H1 (cell line): ENCODE measurements at regions not wholly inside any gene's neighbourhood (a gene's known extent, or its start where the extent isn't known, plus 50 kb on each side); places are given as distances from the start of the nearest gene placed in this dataset.

Experiments used
- CTCF ChIA-PET: fragments of 300-600 bp; sonication (Branson Sonifier 250); formaldehyde crosslinking; loops from one replicate; lab custom pipeline; 2021; ENCODE audit not compliant: partially characterized antibody; lab: Charles Lee
- POLR2A ChIA-PET: fragments of 300-600 bp; sonication (Branson Sonifier 250); formaldehyde crosslinking; loops from one replicate; lab custom pipeline; 2021; ENCODE audit warnings: inconsistent platforms; ENCODE audit not compliant: partially characterized antibody; lab: Charles Lee
- DNase-seq, 2 experiments: peaks; one replicate each; pipeline versions ENCODE4 v3.0.0 to v3.0.0-alpha.2; 2010 to 2022; ENCODE audit warnings: low spot score in 2 of 2, low read depth in 1 of 2, mixed read lengths in 1 of 2
- FAIRE-seq: peaks from 2 replicates; lab custom pipeline; 2011; peaks lifted over from hg19 to GRCh38; lab: Jason Lieb, UNC
- H2AFZ ChIP-seq: 2 replicates; pipeline ENCODE4 v1.8.1; 2012; ENCODE audit warnings: low read length, inconsistent platforms
- H2AK5ac ChIP-seq: 2 replicates; pipeline ENCODE4 v1.6.1; 2013; ENCODE audit warnings: low read depth, low read length
- H2BK120ac ChIP-seq: replicated peaks from 2 replicates; pipeline ENCODE3; 2013; ENCODE audit warnings: low read depth, low read length, inconsistent platforms
- H2BK12ac ChIP-seq: 2 replicates; pipeline ENCODE4 v1.6.1; 2013; ENCODE audit warnings: low read depth, low read length
- H2BK15ac ChIP-seq: 2 replicates; pipeline ENCODE4 v1.6.1; 2013; ENCODE audit warnings: low read length
- H2BK20ac ChIP-seq: 2 replicates; pipeline ENCODE4 v1.6.1; 2013; ENCODE audit warnings: low read length
- H2BK5ac ChIP-seq: 2 replicates; pipeline ENCODE4 v1.6.1; 2013; ENCODE audit warnings: low read depth, low read length
- H3K14ac ChIP-seq: 2 replicates; pipeline ENCODE4 v1.6.1; 2013; ENCODE audit warnings: inconsistent platforms; ENCODE audit not compliant: insufficient read length
- H3K18ac ChIP-seq: 2 replicates; pipeline ENCODE4 v1.6.1; 2013; ENCODE audit warnings: low read length; ENCODE audit errors: extremely low read depth
- H3K23ac ChIP-seq: 2 replicates; pipeline ENCODE4 v1.6.1; 2013; ENCODE audit warnings: inconsistent platforms; ENCODE audit not compliant: insufficient read length
- H3K23me2 ChIP-seq: 2 replicates; pipeline ENCODE4 v1.6.1; 2013; ENCODE audit warnings: low read depth, low read length
- H3K27ac ChIP-seq: 2 replicates; pipeline ENCODE4 v1.6.1; 2011; ENCODE audit warnings: low read depth, low read length, inconsistent platforms
- H3K27me3 ChIP-seq, 4 experiments: replicated peaks in 1 of 4; 1 replicate in 1 of 4; 2 replicates in 3 of 4; pipeline versions ENCODE4 v1.6.1 to v1.8.1; 2011 to 2013; ENCODE audit warnings: low read length in 3 of 4, mild to moderate bottlenecking in 3 of 4, inconsistent platforms in 2 of 4, mixed read lengths in 2 of 4, moderate library complexity in 1 of 4; ENCODE audit not compliant: control insufficient read depth in 3 of 4, insufficient read depth in 3 of 4; ENCODE audit errors: extremely low read depth in 1 of 4
- H3K36me3 ChIP-seq, 4 experiments: 2 replicates each; pipeline versions ENCODE4 v1.6.1 to v1.8.1; 2011 to 2013; ENCODE audit warnings: mild to moderate bottlenecking in 4 of 4, low read length in 3 of 4, moderate library complexity in 2 of 4, control low read depth in 1 of 4, inconsistent platforms in 1 of 4; ENCODE audit not compliant: insufficient read depth in 4 of 4, control insufficient read depth in 2 of 4
- H3K4ac ChIP-seq: replicated peaks from 2 replicates; pipeline ENCODE3; 2013; ENCODE audit warnings: low read length, low read depth, mixed read lengths, inconsistent platforms; ENCODE audit not compliant: insufficient read length
- H3K4me1 ChIP-seq, 4 experiments: replicated peaks in 1 of 4; 1 replicate in 1 of 4; 2 replicates in 3 of 4; pipeline versions ENCODE4 v1.6.1 to v1.8.1; 2011 to 2013; ENCODE audit warnings: low read length in 3 of 4, inconsistent platforms in 2 of 4, mixed read lengths in 1 of 4; ENCODE audit not compliant: insufficient read depth in 4 of 4, control insufficient read depth in 3 of 4
- H3K4me2 ChIP-seq, 2 experiments: 2 replicates each; pipeline versions ENCODE4 v1.6.1 to v1.8.1; 2011 to 2013; ENCODE audit warnings: low read depth in 2 of 2, low read length in 2 of 2, control low read depth in 1 of 2, inconsistent platforms in 1 of 2, mild to moderate bottlenecking in 1 of 2; ENCODE audit not compliant: insufficient read depth in 1 of 2
- H3K4me3 ChIP-seq, 4 experiments: fragments of 200-600, 300-600 bp in 1 of 4; sonication (generic), shearing (Covaris generic), sonication (Bioruptor Twin) in 1 of 4; 2 replicates each; pipeline versions ENCODE4 v1.5.1 to v1.8.1; 2011 to 2016; ENCODE audit warnings: low read length in 4 of 4, low read depth in 3 of 4, control low read depth in 2 of 4, inconsistent platforms in 2 of 4, mild to moderate bottlenecking in 2 of 4, mixed read lengths in 1 of 4, moderate library complexity in 1 of 4; ENCODE audit not compliant: insufficient read depth in 2 of 4; ENCODE audit errors: extremely low read depth in 1 of 4
- H3K56ac ChIP-seq: replicated peaks from 2 replicates; pipeline ENCODE3; 2013; ENCODE audit warnings: low read depth, mild to moderate bottlenecking, mixed read lengths, low read length, inconsistent platforms; ENCODE audit not compliant: insufficient read length
- H3K79me1 ChIP-seq: 2 replicates; pipeline ENCODE4 v1.6.1; 2013; ENCODE audit warnings: low read depth, low read length, control low read depth
- H3K79me2 ChIP-seq, 2 experiments: 2 replicates each; pipeline versions ENCODE4 v1.6.1 to v1.8.1; 2012 to 2013; ENCODE audit warnings: low read length in 2 of 2, mild to moderate bottlenecking in 2 of 2, inconsistent platforms in 1 of 2; ENCODE audit not compliant: insufficient read depth in 2 of 2, control insufficient read depth in 1 of 2
- H3K9ac ChIP-seq, 4 experiments: replicated peaks in 1 of 4; 1 replicate in 1 of 4; 2 replicates in 3 of 4; pipeline versions ENCODE4 v1.6.1 to v1.8.1; 2011 to 2013; ENCODE audit warnings: low read depth in 3 of 4, low read length in 3 of 4, control low read depth in 2 of 4, mild to moderate bottlenecking in 2 of 4, moderate library complexity in 2 of 4, inconsistent platforms in 1 of 4; ENCODE audit errors: extremely low read depth in 1 of 4
- H3K9me3 ChIP-seq, 2 experiments: 2 replicates each; pipeline versions ENCODE4 v1.6.1 to v1.8.1; 2012 to 2013; ENCODE audit warnings: mild to moderate bottlenecking in 2 of 2, moderate library complexity in 2 of 2, control low read depth in 1 of 2, inconsistent platforms in 1 of 2, low read depth in 1 of 2, low read length in 1 of 2, mixed read lengths in 1 of 2; ENCODE audit not compliant: insufficient read depth in 2 of 2
- H4K20me1 ChIP-seq, 2 experiments: replicated peaks in 1 of 2; 2 replicates each; pipeline versions ENCODE3 to v1.8.1; 2011 to 2013; ENCODE audit warnings: inconsistent platforms in 2 of 2, low read length in 2 of 2, mild to moderate bottlenecking in 1 of 2; ENCODE audit not compliant: insufficient read depth in 2 of 2, control insufficient read depth in 1 of 2
- H4K5ac ChIP-seq: 2 replicates; pipeline ENCODE4 v1.6.1; 2013; ENCODE audit warnings: low read length, low read depth, mixed read lengths, inconsistent platforms; ENCODE audit not compliant: insufficient read length
- H4K8ac ChIP-seq: 2 replicates; pipeline ENCODE4 v1.8.0; 2013; ENCODE audit warnings: mild to moderate bottlenecking, moderate library complexity, low read length, inconsistent platforms; ENCODE audit not compliant: insufficient read depth; ENCODE audit errors: extremely low read depth
- H4K91ac ChIP-seq: replicated peaks from 2 replicates; pipeline ENCODE3; 2013; ENCODE audit warnings: low read length, mixed read lengths, inconsistent platforms; ENCODE audit not compliant: insufficient read length
- CHD1 ChIP-seq: IDR thresholded peaks from 2 replicates; pipeline ENCODE4 v1.6.1; 2012; ENCODE audit warnings: low read depth, low read length, improper control_type of control experiment
- CTBP2 ChIP-seq: IDR thresholded peaks from 2 replicates; pipeline ENCODE4 v1.7.0; 2011; ENCODE audit warnings: borderline replicate concordance, mild to moderate bottlenecking, moderate library complexity, mixed read lengths, low read length; ENCODE audit not compliant: insufficient read depth, insufficient read length
- EP300 ChIP-seq, 2 experiments: IDR thresholded peaks; 1 replicate in 1 of 2; 2 replicates in 1 of 2; pipeline ENCODE4 v1.6.1; 2011 to 2012; ENCODE audit warnings: low read depth in 2 of 2, low read length in 2 of 2, mild to moderate bottlenecking in 2 of 2, borderline replicate concordance in 1 of 2, inconsistent platforms in 1 of 2, moderate library complexity in 1 of 2
- FOSL1 ChIP-seq: IDR thresholded peaks from 2 replicates; pipeline ENCODE4 v1.6.1; 2011; ENCODE audit warnings: mild to moderate bottlenecking, low read depth, low read length, moderate library complexity; ENCODE audit not compliant: insufficient read depth
- GABPA ChIP-seq: IDR thresholded peaks from 2 replicates; pipeline ENCODE4 v1.6.1; 2011; ENCODE audit warnings: mild to moderate bottlenecking, low read length, moderate library complexity, borderline replicate concordance; ENCODE audit not compliant: insufficient read depth
- HDAC2 ChIP-seq, 2 experiments: fragments of 300-600 bp in 1 of 2; sonication (generic) in 1 of 2; IDR thresholded peaks; 2 replicates each; pipeline ENCODE4 v1.6.1; 2011 to 2012; ENCODE audit warnings: low read depth in 2 of 2, low read length in 2 of 2, mild to moderate bottlenecking in 2 of 2, moderate library complexity in 2 of 2, borderline replicate concordance in 1 of 2, inconsistent platforms in 1 of 2
- KDM1A ChIP-seq: fragments of 200-600, 300-600 bp; sonication (generic); IDR thresholded peaks from 2 replicates; pipeline ENCODE4 v1.7.1; 2016; ENCODE audit warnings: mild to moderate bottlenecking, low read length, borderline replicate concordance
- POLR2AphosphoS5 ChIP-seq: IDR thresholded peaks from 2 replicates; pipeline ENCODE4 v1.6.1; 2011; ENCODE audit warnings: low read depth, low read length
- POU5F1 ChIP-seq: IDR thresholded peaks from 2 replicates; pipeline ENCODE4 v1.6.1; 2011; ENCODE audit warnings: low read depth, mild to moderate bottlenecking, low read length, moderate library complexity
- TAF7 ChIP-seq: optimal IDR thresholded peaks from 2 replicates; pipeline ENCODE3; 2011; ENCODE audit warnings: low read depth, mild to moderate bottlenecking, inconsistent platforms, low read length, moderate library complexity, borderline replicate concordance
- WGBS, 2 experiments: shearing (Covaris generic) in 1 of 2; methylation state at CpG; one replicate each; pipeline versions ENCODE4 v1.1.6 to v1.1.7; 2013 to 2015; ENCODE audit warnings: low lambda C conversion rate in 2 of 2, mixed read lengths in 2 of 2, inconsistent platforms in 1 of 2, low coverage in 1 of 2, missing lambda C conversion rate in 1 of 2; ENCODE audit not compliant: insufficient replicate concordance in 2 of 2, insufficient coverage in 1 of 2, insufficient read length in 1 of 2; ENCODE audit errors: extremely low coverage in 1 of 2, missing lambda C conversion rate in 1 of 2; 5-methylcytosine and 5-hydroxymethylcytosine counted together
- TF ChIP-seq, protein P1 (sequence below), 3 experiments: IDR thresholded peaks; 1 replicate in 2 of 3; 2 replicates in 1 of 3; pipeline versions ENCODE4 v1.5.1 to v1.6.1; 2011; ENCODE audit warnings: low read length in 3 of 3, mild to moderate bottlenecking in 3 of 3, inconsistent platforms in 2 of 3, low read depth in 1 of 3, moderate library complexity in 1 of 3; ENCODE audit not compliant: insufficient read depth in 1 of 3; ENCODE audit errors: control extremely low read depth in 1 of 3

DNA sequence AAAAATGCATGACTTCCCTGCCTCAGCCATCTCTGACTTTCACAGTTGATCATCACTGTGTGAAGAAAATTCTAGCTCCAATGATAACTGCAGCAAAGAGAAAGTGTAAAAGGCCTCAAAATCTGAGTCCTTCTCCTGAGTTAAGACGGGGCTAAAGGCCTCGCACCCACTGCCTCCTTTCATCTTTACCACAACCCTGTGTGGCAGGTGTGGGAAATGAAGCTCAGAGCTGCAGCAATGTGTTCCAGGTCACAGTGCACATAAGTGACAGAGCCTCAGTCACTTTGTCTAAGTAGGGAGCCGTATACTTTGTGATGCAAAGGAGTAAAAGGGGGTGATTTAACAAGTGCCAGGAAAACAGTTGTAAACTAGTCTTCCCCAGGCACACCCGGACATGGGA is 144.7 kb upstream of the TMCC3 start:
- Histone ChIP-seq H4K20me1 (no peaks in the 10 kb centered on the region), H2BK15ac (no peak overlapping the region), H2AK5ac (no peak overlapping the region), H2BK120ac (no peak overlapping the region), H3K4me3 (no peak overlapping the region), H2BK12ac (no peak overlapping the region), H3K36me3 (no peaks in the 10 kb centered on the region), H4K91ac (no peak overlapping the region), H3K27me3 (no peaks in the 10 kb centered on the region), H2BK20ac (no peak overlapping the region), H2BK5ac (no peak overlapping the region), H3K4me1 (peaks cover 0 to 7% (median 1%) of the 10 kb centered on the region in 4 experiments; a peak in 1 of 7 replicates), H3K4me2 (no peak overlapping the region), H3K79me1 (no peaks in the 10 kb centered on the region), H2AFZ (no peak overlapping the region), H3K23ac (no peak overlapping the region), H3K56ac (no peak overlapping the region), H3K18ac (no peak overlapping the region), H3K4ac (no peak overlapping the region), H3K23me2 (no peaks in the 10 kb centered on the region), H3K27ac (no peak overlapping the region), H4K5ac (no peak overlapping the region), H3K79me2 (no peaks in the 10 kb centered on the region), H3K9ac (no peak overlapping the region), H3K14ac (no peak overlapping the region), H4K8ac (no peak overlapping the region), H3K9me3 (no peaks in the 10 kb centered on the region)
- 89% methylated on average over 4 of the region's 4 CpGs; no CpG with 5 or more reads in 1 of the 2 experiments for WGBS, 2 experiments
- POLR2A ChIA-PET: interaction anchor here (1.1 kb wide), 1 partner anchor 9 kb away, joined by 3 read pairs; no protein-coding TSS in a partner anchor
- CTCF ChIA-PET: interaction anchor here (0.9 kb wide), 1 partner anchor 10 kb away, joined by 3 read pairs; no protein-coding TSS in a partner anchor
- FAIRE-seq (no peak), DNase-seq (no peak)
- TF ChIP-seq HDAC2 (IDR thresholded peaks at IDR 0.05; ENCODE audit: borderline replicate concordance in 1 of 2, low read depth in 2 of 2, low read length in 2 of 2): no peak
- no peak for TF ChIP-seq EP300 (IDR thresholded peaks at IDR 0.05; ENCODE audit: borderline replicate concordance in 1 of 2, low read depth in 2 of 2, low read length in 2 of 2)
- TF ChIP-seq FOSL1: no peak
- TF ChIP-seq TAF7: no peak
- no peak for TF ChIP-seq POU5F1
- TF ChIP-seq, protein P1, sequence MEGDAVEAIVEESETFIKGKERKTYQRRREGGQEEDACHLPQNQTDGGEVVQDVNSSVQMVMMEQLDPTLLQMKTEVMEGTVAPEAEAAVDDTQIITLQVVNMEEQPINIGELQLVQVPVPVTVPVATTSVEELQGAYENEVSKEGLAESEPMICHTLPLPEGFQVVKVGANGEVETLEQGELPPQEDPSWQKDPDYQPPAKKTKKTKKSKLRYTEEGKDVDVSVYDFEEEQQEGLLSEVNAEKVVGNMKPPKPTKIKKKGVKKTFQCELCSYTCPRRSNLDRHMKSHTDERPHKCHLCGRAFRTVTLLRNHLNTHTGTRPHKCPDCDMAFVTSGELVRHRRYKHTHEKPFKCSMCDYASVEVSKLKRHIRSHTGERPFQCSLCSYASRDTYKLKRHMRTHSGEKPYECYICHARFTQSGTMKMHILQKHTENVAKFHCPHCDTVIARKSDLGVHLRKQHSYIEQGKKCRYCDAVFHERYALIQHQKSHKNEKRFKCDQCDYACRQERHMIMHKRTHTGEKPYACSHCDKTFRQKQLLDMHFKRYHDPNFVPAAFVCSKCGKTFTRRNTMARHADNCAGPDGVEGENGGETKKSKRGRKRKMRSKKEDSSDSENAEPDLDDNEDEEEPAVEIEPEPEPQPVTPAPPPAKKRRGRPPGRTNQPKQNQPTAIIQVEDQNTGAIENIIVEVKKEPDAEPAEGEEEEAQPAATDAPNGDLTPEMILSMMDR (IDR thresholded peaks at IDR 0.05; ENCODE audit: control extremely low read depth in 1 of 3, insufficient read depth in 1 of 3, low read depth in 1 of 3, low read length in 3 of 3): no peak
- no peak for TF ChIP-seq CTBP2
- TF ChIP-seq GABPA: no peak
- TF ChIP-seq POLR2AphosphoS5: no peak
- no peak for TF ChIP-seq CHD1
- TF ChIP-seq KDM1A: no peak
